HUES48 (cell line): ENCODE measurements at regions not wholly inside any gene's neighbourhood (a gene's known extent, or its start where the extent isn't known, plus 50 kb on each side); places are given as distances from the start of the nearest gene placed in this dataset.

Source experiments
- H3K27ac ChIP-seq: one replicate; pipeline ENCODE4 v1.7.0; 2013; ENCODE audit warnings: low read depth, low read length, inconsistent platforms
- H3K27me3 ChIP-seq: 2 replicates; pipeline ENCODE4 v1.6.1; 2013; ENCODE audit warnings: mild to moderate bottlenecking, low read length; ENCODE audit not compliant: control insufficient read depth, insufficient read depth
- H3K36me3 ChIP-seq: 2 replicates; pipeline ENCODE4 v1.6.1; 2013; ENCODE audit warnings: low read length; ENCODE audit not compliant: control insufficient read depth, insufficient read depth
- H3K4me1 ChIP-seq: 2 replicates; pipeline ENCODE4 v1.6.1; 2013; ENCODE audit warnings: mild to moderate bottlenecking, low read length; ENCODE audit not compliant: control insufficient read depth, insufficient read depth
- H3K4me3 ChIP-seq: 2 replicates; pipeline ENCODE4 v1.5.1; 2013; ENCODE audit warnings: mild to moderate bottlenecking, low read depth, low read length
- H3K9ac ChIP-seq: 2 replicates; pipeline ENCODE4 v1.6.1; 2013; ENCODE audit warnings: mild to moderate bottlenecking, low read depth, low read length, moderate library complexity
- H3K9me3 ChIP-seq: 2 replicates; pipeline ENCODE4 v1.6.1; 2013; ENCODE audit warnings: low read length; ENCODE audit not compliant: control insufficient read depth, insufficient read depth

- no peak overlapping the region for H3K9ac ChIP-seq
- no peaks in the 10 kb centered on the region for H3K27me3 ChIP-seq
- H3K9me3 ChIP-seq: 0 out of 2 replicates have a peak, but pooled peaks cover 9% of the 10 kb centered on the region
- no peak overlapping the region for H3K4me3 ChIP-seq
- no peak overlapping the region for H3K27ac ChIP-seq
- H3K36me3 ChIP-seq: no peaks in the 10 kb centered on the region
- H3K4me1 ChIP-seq: no peaks in the 10 kb centered on the region
Measured at GRCh38 chr6:100944644-100945043, 63.5 kb upstream of the ASCC3 start.

GRCh38 chr6:100946021-100946540, 65.0 kb upstream of the ASCC3 start:
- Histone ChIP-seq H3K27me3 (no peaks in the 10 kb centered on the region), H3K4me3 (no peak overlapping the region), H3K9ac (no peak overlapping the region), H3K4me1 (no peaks in the 10 kb centered on the region), H3K9me3 (0 out of 2 replicates have a peak, but pooled peaks cover 9% of the 10 kb centered on the region), H3K36me3 (no peaks in the 10 kb centered on the region), H3K27ac (no peak overlapping the region)

GRCh38 chr6:100946711-100947110, 65.6 kb upstream of the ASCC3 start:
- Histone ChIP-seq H3K4me3 (no peak overlapping the region), H3K36me3 (no peaks in the 10 kb centered on the region), H3K4me1 (0 out of 2 replicates have a peak, but pooled peaks cover 3% of the 10 kb centered on the region), H3K9ac (no peak overlapping the region), H3K9me3 (0 out of 2 replicates have a peak, but pooled peaks cover 9% of the 10 kb centered on the region), H3K27me3 (no peaks in the 10 kb centered on the region), H3K27ac (no peak overlapping the region)

- no peaks in the 10 kb centered on the region for H3K36me3 ChIP-seq
- peaks cover 4% of the 10 kb centered on the region; the same call in 1 of the 2 replicates for H3K4me1 ChIP-seq
- H3K27me3 ChIP-seq: no peaks in the 10 kb centered on the region
- no peak overlapping the region for H3K4me3 ChIP-seq
- H3K9ac ChIP-seq: no peak overlapping the region
- H3K9me3 ChIP-seq: 0 out of 2 replicates have a peak, but pooled peaks cover 9% of the 10 kb centered on the region
- H3K27ac ChIP-seq: no peak overlapping the region
Measured at GRCh38 chr6:100948381-100949133, 67.4 kb upstream of the ASCC3 start.

- no peaks in the 10 kb centered on the region for H3K36me3 ChIP-seq
- H3K4me1 ChIP-seq: peaks cover 4% of the 10 kb centered on the region; the same call in 1 of the 2 replicates
- H3K4me3 ChIP-seq: no peak overlapping the region
- H3K27ac ChIP-seq: no peak overlapping the region
- no peaks in the 10 kb centered on the region for H3K9me3 ChIP-seq
- no peak overlapping the region for H3K9ac ChIP-seq
- no peaks in the 10 kb centered on the region for H3K27me3 ChIP-seq
Measured at GRCh38 chr6:100952006-100952405, 70.9 kb upstream of the ASCC3 start.

GRCh38 chr6:100959280-100959679, 78.2 kb upstream of the ASCC3 start:
- no peak overlapping the region for H3K4me3 ChIP-seq
- H3K9me3 ChIP-seq: no peaks in the 10 kb centered on the region
- no peaks in the 10 kb centered on the region for H3K4me1 ChIP-seq
- H3K36me3 ChIP-seq: no peaks in the 10 kb centered on the region
- H3K9ac ChIP-seq: no peak overlapping the region
- no peaks in the 10 kb centered on the region for H3K27me3 ChIP-seq
- H3K27ac ChIP-seq: no peak overlapping the region

- no peaks in the 10 kb centered on the region for H3K9me3 ChIP-seq
- H3K36me3 ChIP-seq: no peaks in the 10 kb centered on the region
- no peaks in the 10 kb centered on the region for H3K4me1 ChIP-seq
- H3K27me3 ChIP-seq: no peaks in the 10 kb centered on the region
- no peak overlapping the region for H3K27ac ChIP-seq
- H3K4me3 ChIP-seq: no peak overlapping the region
- H3K9ac ChIP-seq: no peak overlapping the region
Measured at GRCh38 chr6:100962466-100962865, 81.3 kb upstream of the ASCC3 start.

GRCh38 chr6:100965067-100965466, 83.9 kb upstream of the ASCC3 start:
- H3K27ac ChIP-seq: no peak overlapping the region
- H3K4me1 ChIP-seq: no peaks in the 10 kb centered on the region
- no peaks in the 10 kb centered on the region for H3K9me3 ChIP-seq
- no peaks in the 10 kb centered on the region for H3K36me3 ChIP-seq
- no peak overlapping the region for H3K9ac ChIP-seq
- H3K4me3 ChIP-seq: no peak overlapping the region
- H3K27me3 ChIP-seq: no peaks in the 10 kb centered on the region

GRCh38 chr6:100968949-100969348, 87.8 kb upstream of the ASCC3 start:
- Histone ChIP-seq H3K4me3 (no peak overlapping the region), H3K9ac (no peak overlapping the region), H3K9me3 (no peaks in the 10 kb centered on the region), H3K4me1 (no peaks in the 10 kb centered on the region), H3K36me3 (no peaks in the 10 kb centered on the region), H3K27ac (no peak overlapping the region), H3K27me3 (no peaks in the 10 kb centered on the region)

GRCh38 chr6:100979267-100979666, 98.1 kb upstream of the ASCC3 start:
- H3K9me3 ChIP-seq: no peaks in the 10 kb centered on the region
- H3K27ac ChIP-seq: no peak overlapping the region
- no peaks in the 10 kb centered on the region for H3K27me3 ChIP-seq
- H3K4me1 ChIP-seq: no peaks in the 10 kb centered on the region
- H3K9ac ChIP-seq: no peak overlapping the region
- H3K36me3 ChIP-seq: no peaks in the 10 kb centered on the region
- no peak overlapping the region for H3K4me3 ChIP-seq

- Histone ChIP-seq H3K4me1 (no peaks in the 10 kb centered on the region), H3K9ac (no peak overlapping the region), H3K4me3 (no peak overlapping the region), H3K27ac (no peak overlapping the region), H3K36me3 (no peaks in the 10 kb centered on the region), H3K9me3 (no peaks in the 10 kb centered on the region), H3K27me3 (no peaks in the 10 kb centered on the region)
Measured at GRCh38 chr6:100980949-100981348, 99.8 kb upstream of the ASCC3 start.
